ENCODE measurements at regions not wholly inside any gene's neighbourhood (a gene's known extent, or its start where the extent isn't known, plus 50 kb on each side); places are given as distances from the start of the nearest gene placed in this dataset.
A peak's percentile ranks its signal among the peaks of the same experiment; 100 is the strongest.
"Not testable (repeated sequence)": the region's sequence is repeated elsewhere in the genome, so short reads cannot be mapped to it uniquely, and the experiment has no call there.

DNA sequence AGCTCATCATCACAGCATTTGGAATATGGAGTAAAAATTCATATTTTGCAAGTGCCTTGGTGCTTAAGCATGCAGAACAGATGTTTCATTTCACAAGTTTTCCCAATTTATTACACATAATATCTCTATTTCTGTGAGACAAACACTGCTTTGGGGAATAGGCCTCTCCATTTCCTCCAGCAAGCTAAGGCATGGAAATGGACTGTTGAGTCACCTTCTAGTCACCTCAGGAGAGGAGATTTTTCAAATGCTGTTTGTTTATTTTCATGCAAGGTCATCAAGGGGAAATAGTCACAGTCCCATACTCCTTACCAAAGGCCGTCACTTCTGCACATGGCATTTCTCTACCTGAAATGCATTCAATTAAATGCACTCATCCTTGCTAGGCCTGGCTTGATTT is 57.4 kb upstream of the NUTM2D start:
- not testable (repeated sequence) for DNase-seq

DNA sequence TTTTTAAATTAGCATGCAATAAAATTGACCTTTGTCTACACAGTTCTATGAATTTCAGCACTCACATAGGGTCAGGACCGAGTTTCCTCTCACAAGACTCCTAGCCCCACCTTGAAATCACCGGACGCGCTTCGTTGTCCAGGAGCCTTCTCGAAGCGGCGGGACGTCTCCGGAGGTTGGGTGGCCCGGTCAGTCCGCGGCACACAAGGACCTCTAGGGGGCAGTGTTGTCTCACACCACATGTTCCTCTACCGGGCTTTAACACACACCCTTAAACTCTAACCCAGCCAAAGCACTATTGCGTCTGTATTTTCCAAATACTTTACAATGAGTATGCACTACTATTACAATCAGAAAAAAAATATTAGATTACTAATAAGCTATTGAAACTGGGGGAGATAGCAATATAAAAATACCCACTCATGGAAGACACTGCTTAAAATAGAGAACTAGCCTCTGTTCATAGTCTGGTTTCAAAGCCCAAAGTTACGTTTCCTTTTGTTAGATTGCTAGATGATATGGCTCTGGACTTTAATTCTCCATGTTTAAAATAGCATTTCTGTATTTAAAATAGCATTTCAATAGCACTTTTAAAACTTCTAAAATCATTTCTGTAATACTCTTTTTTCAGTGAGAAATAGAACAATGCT is 56.0 kb upstream of the NUTM2D start:
- peak; percentile 25 for DNase-seq

DNA sequence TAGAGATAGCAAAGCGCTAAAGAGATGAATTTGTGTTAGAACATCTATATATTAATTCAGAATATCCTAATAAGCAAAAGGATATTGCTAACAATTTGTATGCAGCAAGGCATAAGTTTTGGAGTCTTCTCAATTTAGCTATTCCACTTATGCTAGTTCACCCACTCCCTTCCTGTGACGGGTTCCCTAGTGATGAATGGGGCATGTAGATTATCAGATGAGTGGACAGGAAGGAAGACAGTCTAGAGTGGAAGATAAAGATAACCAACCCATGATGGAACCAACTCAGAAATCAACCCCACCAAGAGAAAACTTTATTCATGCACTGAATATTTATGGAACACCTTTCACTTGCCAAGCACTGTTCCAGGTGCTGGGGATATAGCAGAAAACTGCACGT is 55.4 kb upstream of the NUTM2D start:
- DNase-seq, result not testable (repeated sequence)

DNA sequence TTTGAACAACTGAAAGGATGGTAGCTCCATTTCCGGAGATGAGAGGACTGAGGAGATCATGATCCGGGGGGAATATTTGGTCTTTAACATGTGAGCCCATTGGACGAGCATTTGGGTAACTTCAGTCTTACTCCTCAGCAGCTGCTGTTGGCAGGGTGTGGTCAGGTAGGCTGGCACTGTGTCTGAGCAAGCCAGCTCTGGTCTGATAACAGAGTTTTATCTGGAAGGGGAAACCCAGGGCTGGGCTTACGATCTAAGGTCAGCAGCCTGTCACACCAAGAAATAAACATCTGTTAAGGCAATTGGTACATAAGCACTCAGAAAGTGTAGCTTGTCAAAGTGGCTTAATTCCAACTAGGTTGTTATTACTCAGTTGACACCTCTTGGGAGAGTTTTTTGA is 53.8 kb upstream of the NUTM2D start:
- DNase-seq, result not testable (repeated sequence)

DNA sequence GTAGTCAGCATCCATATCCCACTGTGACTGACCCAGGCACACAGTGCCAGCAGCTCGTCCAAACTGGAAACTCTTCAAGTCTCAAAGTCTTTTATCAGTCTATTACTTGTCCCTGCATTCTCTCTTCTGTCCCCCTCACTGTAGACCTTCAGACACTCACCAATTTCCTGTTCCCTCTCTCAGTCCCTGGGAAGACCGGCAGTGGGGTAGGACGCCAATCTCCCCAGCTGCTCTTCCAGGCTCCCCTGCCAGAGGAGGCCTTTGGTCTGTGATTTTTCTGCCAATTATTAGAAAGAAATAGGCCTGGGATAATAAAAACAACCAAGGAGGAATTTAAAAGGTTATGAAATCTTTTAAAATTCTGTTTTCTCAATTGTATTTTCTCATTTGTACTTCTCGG is 50.9 kb upstream of the NUTM2D start:
- not testable (repeated sequence) for DNase-seq

All from stimulated activated CD4-positive, alpha-beta T cell treated with anti-CD3 and anti-CD28 coated beads, Interleukin-12 subunit alpha, Interleukin-12 subunit beta, amount 100 ng/mL, for 4 hours (primary cell).